Muscle of leg (tissue), 3 donors: ENCODE measurements at regions not wholly inside any gene's neighbourhood (a gene's known extent, or its start where the extent isn't known, plus 50 kb on each side); places are given as distances from the start of the nearest gene placed in this dataset.
A peak's percentile ranks its signal among the peaks of the same experiment; 100 is the strongest.

Experiments
- DNase-seq: peaks from one replicate; pipeline ENCODE4 v3.0.0; 2013
- H3K27ac ChIP-seq: one replicate; pipeline ENCODE4 v1.5.1; 2013; ENCODE audit warnings: mild to moderate bottlenecking, low read length, control low read depth
- H3K27me3 ChIP-seq: one replicate; pipeline ENCODE4 v1.6.1; 2013; ENCODE audit warnings: low read length; ENCODE audit not compliant: control insufficient read depth, insufficient read depth
- H3K36me3 ChIP-seq: one replicate; pipeline ENCODE4 v1.6.1; 2013; ENCODE audit warnings: low read length; ENCODE audit not compliant: control insufficient read depth, insufficient read depth
- H3K4me1 ChIP-seq: one replicate; pipeline ENCODE4 v1.6.1; 2013; ENCODE audit warnings: low read length; ENCODE audit not compliant: control insufficient read depth, insufficient read depth
- H3K4me3 ChIP-seq: one replicate; pipeline ENCODE4 v1.5.1; 2013; ENCODE audit warnings: low read length, control low read depth
- H3K9me3 ChIP-seq: replicated peaks from 2 replicates; pipeline ENCODE4 v1.6.1; 2013; ENCODE audit warnings: low read depth, low read length; ENCODE audit not compliant: control insufficient read depth
- WGBS: methylation state at CpG from one replicate; pipeline ENCODE4 v1.1.5; 2013; ENCODE audit warnings: missing lambda C conversion rate; ENCODE audit not compliant: insufficient coverage; 5-methylcytosine and 5-hydroxymethylcytosine counted together

- Histone ChIP-seq H3K27ac (no peak overlapping the region), H3K4me3 (no peak overlapping the region), H3K4me1 (no peaks in the 10 kb centered on the region), H3K36me3 (no peaks in the 10 kb centered on the region), H3K27me3 (no peaks in the 10 kb centered on the region), H3K9me3 (no peaks in the 10 kb centered on the region)
- DNase-seq, result no peak
- WGBS, result 64% methylated on average over 2 of the region's 3 CpGs
Measured at GRCh38 chr6:91144126-91144525, 557.3 kb upstream of the MAP3K7 start.

- peak; percentile 22 for DNase-seq
- Histone ChIP-seq H3K27ac (no peak overlapping the region), H3K36me3 (no peaks in the 10 kb centered on the region), H3K4me3 (no peak overlapping the region), H3K9me3 (no peaks in the 10 kb centered on the region), H3K4me1 (no peaks in the 10 kb centered on the region), H3K27me3 (no peaks in the 10 kb centered on the region)
- no CpG with 5 or more reads among the region's 3 CpGs for WGBS
Measured at GRCh38 chr6:91142154-91142553, 555.3 kb upstream of the MAP3K7 start.

- Histone ChIP-seq H3K27ac (no peak overlapping the region), H3K36me3 (no peaks in the 10 kb centered on the region), H3K4me3 (no peak overlapping the region), H3K4me1 (no peaks in the 10 kb centered on the region), H3K9me3 (no peaks in the 10 kb centered on the region), H3K27me3 (no peaks in the 10 kb centered on the region)
- DNase-seq, result no peak
- 90% methylated on average over 2 of the region's 3 CpGs for WGBS
Measured at GRCh38 chr6:91141346-91141745, 554.5 kb upstream of the MAP3K7 start.

GRCh38 chr6:91140449-91140848 lies 553.6 kb upstream of the MAP3K7 start:
- no peaks in the 10 kb centered on the region for H3K9me3 ChIP-seq
- no peaks in the 10 kb centered on the region for H3K4me1 ChIP-seq
- H3K27me3 ChIP-seq, result no peaks in the 10 kb centered on the region
- no peak for DNase-seq
- no peak overlapping the region for H3K4me3 ChIP-seq
- H3K27ac ChIP-seq, result no peak overlapping the region
- no peaks in the 10 kb centered on the region for H3K36me3 ChIP-seq
- no CpG with 5 or more reads among the region's 2 CpGs for WGBS

- H3K27ac ChIP-seq, result no peak overlapping the region
- no CpG with 5 or more reads among the region's 2 CpGs for WGBS
- no peaks in the 10 kb centered on the region for H3K4me1 ChIP-seq
- H3K4me3 ChIP-seq, result no peak overlapping the region
- H3K27me3 ChIP-seq, result no peaks in the 10 kb centered on the region
- H3K36me3 ChIP-seq, result no peaks in the 10 kb centered on the region
- DNase-seq, result no peak
- no peaks in the 10 kb centered on the region for H3K9me3 ChIP-seq
Measured at GRCh38 chr6:91137286-91137685, 550.4 kb upstream of the MAP3K7 start.

- no peaks in the 10 kb centered on the region for H3K9me3 ChIP-seq
- no peak overlapping the region for H3K27ac ChIP-seq
- DNase-seq, result no peak
- H3K36me3 ChIP-seq, result no peaks in the 10 kb centered on the region
- WGBS, result no CpG with 5 or more reads among the region's 2 CpGs
- H3K4me3 ChIP-seq, result no peak overlapping the region
- H3K4me1 ChIP-seq, result no peaks in the 10 kb centered on the region
- H3K27me3 ChIP-seq, result no peaks in the 10 kb centered on the region
Measured at GRCh38 chr6:91135406-91136103, 548.7 kb upstream of the MAP3K7 start.

GRCh38 chr6:91132461-91132860 lies 545.6 kb upstream of the MAP3K7 start:
- WGBS, result 100% methylated on average over 2 of the region's 3 CpGs
- DNase-seq, result no peak
- H3K9me3 ChIP-seq, result no peaks in the 10 kb centered on the region
- H3K4me3 ChIP-seq, result no peak overlapping the region
- H3K27me3 ChIP-seq, result no peaks in the 10 kb centered on the region
- no peaks in the 10 kb centered on the region for H3K36me3 ChIP-seq
- H3K27ac ChIP-seq, result no peak overlapping the region
- H3K4me1 ChIP-seq, result no peaks in the 10 kb centered on the region

GRCh38 chr6:91130126-91130525 lies 543.3 kb upstream of the MAP3K7 start:
- WGBS, result 61% methylated on average over 6 of the region's 6 CpGs
- Histone ChIP-seq H3K27me3 (no peaks in the 10 kb centered on the region), H3K9me3 (no peaks in the 10 kb centered on the region), H3K4me1 (no peaks in the 10 kb centered on the region), H3K36me3 (no peaks in the 10 kb centered on the region), H3K27ac (no peak overlapping the region), H3K4me3 (no peak overlapping the region)
- peak; percentile 7 for DNase-seq

GRCh38 chr6:91127752-91128151 lies 540.9 kb upstream of the MAP3K7 start:
- Histone ChIP-seq H3K36me3 (no peaks in the 10 kb centered on the region), H3K9me3 (no peaks in the 10 kb centered on the region), H3K27ac (no peak overlapping the region), H3K4me3 (no peak overlapping the region), H3K4me1 (no peaks in the 10 kb centered on the region), H3K27me3 (no peaks in the 10 kb centered on the region)
- no peak for DNase-seq

GRCh38 chr6:91126876-91127275 lies 540.0 kb upstream of the MAP3K7 start:
- Histone ChIP-seq H3K4me1 (no peaks in the 10 kb centered on the region), H3K27ac (no peak overlapping the region), H3K36me3 (no peaks in the 10 kb centered on the region), H3K4me3 (no peak overlapping the region), H3K27me3 (no peaks in the 10 kb centered on the region), H3K9me3 (no peaks in the 10 kb centered on the region)
- no peak for DNase-seq
- WGBS, result no CpG with 5 or more reads among the region's 5 CpGs

GRCh38 chr6:91117550-91117949 lies 530.7 kb upstream of the MAP3K7 start:
- Histone ChIP-seq H3K4me3 (no peak overlapping the region), H3K27ac (no peak overlapping the region), H3K4me1 (no peaks in the 10 kb centered on the region), H3K27me3 (no peaks in the 10 kb centered on the region), H3K36me3 (no peaks in the 10 kb centered on the region), H3K9me3 (no peaks in the 10 kb centered on the region)
- DNase-seq, result no peak
